Prostate gland (tissue), 2 donors: ENCODE measurements at regions not wholly inside any gene's neighbourhood (a gene's known extent, or its start where the extent isn't known, plus 50 kb on each side); places are given as distances from the start of the nearest gene placed in this dataset.

Experiments used
- CTCF ChIP-seq, 4 experiments: fragments of 200-600 bp in 2 of 4; fragments of 450-650 bp in 2 of 4; sonication (generic) in 2 of 4; IDR thresholded peaks; 1 replicate in 3 of 4; 2 replicates in 1 of 4; pipeline ENCODE4 v1.5.1; 2016 to 2019; ENCODE audit warnings: antibody characterized with exemption in 4 of 4, mild to moderate bottlenecking in 2 of 4, moderate library complexity in 2 of 4
- POLR2AphosphoS5 ChIP-seq: sonication (generic); formaldehyde crosslinking; IDR thresholded peaks from one replicate; pipeline ENCODE4 v1.6.1; 2017; ENCODE audit warnings: antibody characterized with exemption

DNA sequence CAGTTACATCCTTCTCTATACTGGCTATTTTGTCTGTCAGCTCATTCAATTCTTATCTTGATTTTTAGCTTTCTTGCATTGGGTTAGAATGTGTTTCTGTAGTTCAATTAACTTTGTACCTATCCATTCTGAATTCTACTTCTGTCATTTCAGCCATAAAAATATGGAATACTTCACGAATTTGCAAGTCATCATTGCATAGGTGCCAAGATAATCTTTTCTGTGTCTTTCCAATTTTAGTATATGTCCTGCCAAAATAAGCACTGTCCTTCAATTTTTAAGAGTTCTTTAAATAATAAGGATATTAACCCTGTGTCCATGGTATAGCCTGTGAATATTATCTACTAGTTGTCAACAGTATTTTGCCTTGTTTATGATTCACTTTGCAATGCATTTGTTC lies 665.7 kb upstream of the MDGA2 start:
- no peak for TF ChIP-seq CTCF (IDR thresholded peaks at IDR 0.05)
- no peak for TF ChIP-seq POLR2AphosphoS5
